SK-N-SH (cell line): ENCODE measurements at regions not wholly inside any gene's neighbourhood (a gene's known extent, or its start where the extent isn't known, plus 50 kb on each side); places are given as distances from the start of the nearest gene placed in this dataset.

Experiments used
- CTCF ChIA-PET: fragments of 300-600, 350-600 bp; formaldehyde crosslinking; extraction: SDS; loops from one replicate; lab custom pipeline; 2021; lab: Yijun Ruan, JAX
- POLR2A ChIA-PET: fragments of 350-600 bp; sonication (Branson Sonifier 250); formaldehyde crosslinking; extraction: SDS; loops from one replicate; lab custom pipeline; 2020; ENCODE audit warnings: antibody characterized with exemption, inconsistent platforms; lab: Yijun Ruan, JAX
- DNase-seq: peaks from one replicate; pipeline ENCODE4 v3.0.0; 2012
- H2AFZ ChIP-seq: fragments of 200-600 bp; sonication (generic); 2 replicates; pipeline ENCODE4 v1.8.1; 2016; ENCODE audit warnings: antibody characterized with exemption, mild to moderate bottlenecking, low read depth
- H3F3A ChIP-seq: fragments of 200-600 bp; sonication (generic); replicated peaks from 2 replicates; pipeline ENCODE3; 2016; ENCODE audit warnings: antibody characterized with exemption, mild to moderate bottlenecking; ENCODE audit not compliant: insufficient read depth
- H3K27ac ChIP-seq, 2 experiments: fragments of 200-500 bp in 1 of 2; fragments of 200-600 bp in 1 of 2; sonication (Bioruptor generic) in 1 of 2; sonication (generic), shearing (Covaris generic) in 1 of 2; 2 replicates each; pipeline versions ENCODE4 v1.5.1 to v1.6.1; 2014 to 2016; ENCODE audit warnings: low read depth in 2 of 2, inconsistent platforms in 1 of 2, low read length in 1 of 2, mild to moderate bottlenecking in 1 of 2, mixed read lengths in 1 of 2
- H3K27me3 ChIP-seq: fragments of 200-600 bp; sonication (generic), shearing (Covaris generic); 2 replicates; pipeline ENCODE4 v1.6.1; 2016; ENCODE audit warnings: mixed run types; ENCODE audit not compliant: insufficient read depth
- H3K36me3 ChIP-seq, 2 experiments: fragments of 200-500 bp in 1 of 2; fragments of 200-600 bp in 1 of 2; sonication (Bioruptor generic) in 1 of 2; sonication (generic) in 1 of 2; replicated peaks in 1 of 2; 2 replicates each; pipeline versions ENCODE3 to v1.5.1; 2014 to 2016; ENCODE audit warnings: low read length in 1 of 2, mild to moderate bottlenecking in 1 of 2; ENCODE audit not compliant: insufficient read depth in 2 of 2, control insufficient read depth in 1 of 2
- H3K4me1 ChIP-seq, 2 experiments: fragments of 200-500 bp in 1 of 2; fragments of 200-600 bp in 1 of 2; sonication (Bioruptor generic) in 1 of 2; sonication (generic), shearing (Covaris generic) in 1 of 2; 2 replicates each; pipeline versions ENCODE4 v1.5.1 to v1.6.1; 2014 to 2016; ENCODE audit warnings: low read depth in 1 of 2, low read length in 1 of 2, mixed run types in 1 of 2; ENCODE audit not compliant: insufficient read depth in 2 of 2, control insufficient read depth in 1 of 2
- H3K4me2 ChIP-seq: fragments of 200-600 bp; sonication (generic), shearing (Covaris generic); 2 replicates; pipeline ENCODE4 v1.6.1; 2017; ENCODE audit warnings: mixed run types
- H3K4me3 ChIP-seq, 2 experiments: fragments of 200-500 bp in 1 of 2; fragments of 200-600 bp in 1 of 2; sonication (Bioruptor generic) in 1 of 2; sonication (generic), shearing (Covaris generic) in 1 of 2; 2 replicates each; pipeline versions ENCODE4 v1.5.1 to v1.8.1; 2014 to 2016; ENCODE audit warnings: low read depth in 2 of 2, inconsistent platforms in 1 of 2, low read length in 1 of 2, mild to moderate bottlenecking in 1 of 2, mixed read lengths in 1 of 2, moderate library complexity in 1 of 2
- H3K79me2 ChIP-seq: fragments of 200-600 bp; sonication (generic); 2 replicates; pipeline ENCODE4 v1.8.1; 2017; ENCODE audit warnings: mild to moderate bottlenecking; ENCODE audit not compliant: insufficient read depth
- H3K9ac ChIP-seq: fragments of 200-600 bp; sonication (generic); 2 replicates; pipeline ENCODE4 v1.6.1; 2017; ENCODE audit warnings: mixed run types
- H3K9me2 ChIP-seq: fragments of 200-600 bp; sonication (generic); 2 replicates; pipeline ENCODE4 v1.6.1; 2017; ENCODE audit warnings: mixed run types
- H3K9me3 ChIP-seq: fragments of 200-600 bp; sonication (generic); 2 replicates; pipeline ENCODE4 v1.6.1; 2017; ENCODE audit warnings: mixed run types, mild to moderate bottlenecking, moderate library complexity
- H4K20me1 ChIP-seq: fragments of 200-600 bp; sonication (generic); 2 replicates; pipeline ENCODE4 v1.6.1; 2017; ENCODE audit warnings: mild to moderate bottlenecking, mixed run types; ENCODE audit not compliant: insufficient read depth
- ELF1 ChIP-seq: IDR thresholded peaks from 2 replicates; pipeline ENCODE4 v1.4.0; 2012
- FOXJ3 ChIP-seq: sonication (generic); formaldehyde crosslinking; IDR thresholded peaks from 2 replicates; pipeline ENCODE4 v1.5.1; 2020; ENCODE audit warnings: mild to moderate bottlenecking, missing genetic modification reagents
- MEF2A ChIP-seq: IDR thresholded peaks from 2 replicates; pipeline ENCODE4 v1.4.0; 2012; ENCODE audit warnings: low read depth, borderline replicate concordance
- MXI1 ChIP-seq: IDR thresholded peaks from 2 replicates; pipeline ENCODE4 v1.6.1; 2012; ENCODE audit warnings: mild to moderate bottlenecking, low read depth, low read length, improper control_type of control experiment
- RCOR1 ChIP-seq: fragments of 150-350 bp; IDR thresholded peaks from 2 replicates; pipeline ENCODE4 v1.6.1; 2017; ENCODE audit warnings: antibody characterized with exemption, low read length
- RFX5 ChIP-seq: IDR thresholded peaks from 2 replicates; pipeline ENCODE4 v1.6.1; 2012; ENCODE audit warnings: mild to moderate bottlenecking, improper control_type of control experiment, low read length
- RXRA ChIP-seq: IDR thresholded peaks from 2 replicates; pipeline ENCODE4 v1.4.0; 2012; ENCODE audit warnings: low read depth, mild to moderate bottlenecking, borderline replicate concordance
- SIN3A ChIP-seq: IDR thresholded peaks from 2 replicates; pipeline ENCODE4 v1.6.1; 2012; ENCODE audit warnings: low read depth, mild to moderate bottlenecking, low read length, moderate library complexity, borderline replicate concordance
- TEAD4 ChIP-seq: IDR thresholded peaks from 2 replicates; pipeline ENCODE4 v1.4.0; 2012; ENCODE audit warnings: mild to moderate bottlenecking, borderline replicate concordance; ENCODE audit not compliant: insufficient read depth
- WGBS: methylation state at CpG from one replicate; pipeline ENCODE4 v1.1.6; 2017; ENCODE audit warnings: low lambda C conversion rate; 5-methylcytosine and 5-hydroxymethylcytosine counted together
- TF ChIP-seq, protein P1 (sequence below): IDR thresholded peaks from 2 replicates; pipeline ENCODE4 v1.4.0; 2012; ENCODE audit warnings: low read depth, borderline replicate concordance
- TF ChIP-seq, protein P2 (sequence below): IDR thresholded peaks from 2 replicates; pipeline ENCODE4; 2012
- TF ChIP-seq, protein P3 (sequence below): fragments of 150-350 bp; IDR thresholded peaks from 2 replicates; pipeline ENCODE4 v1.6.1; 2017; ENCODE audit warnings: antibody characterized with exemption, low read length, low read depth, borderline replicate concordance
- TF ChIP-seq, protein P4 (sequence below): IDR thresholded peaks from 2 replicates; pipeline ENCODE4 v1.6.1; 2012; ENCODE audit warnings: mild to moderate bottlenecking, low read depth, low read length, moderate library complexity
- TF ChIP-seq, protein P5 (sequence below): fragments of 200-600 bp; sonication (generic); IDR thresholded peaks from 2 replicates; pipeline ENCODE4 v1.6.1; 2017; ENCODE audit warnings: antibody characterized with exemption, mild to moderate bottlenecking, moderate library complexity

DNA sequence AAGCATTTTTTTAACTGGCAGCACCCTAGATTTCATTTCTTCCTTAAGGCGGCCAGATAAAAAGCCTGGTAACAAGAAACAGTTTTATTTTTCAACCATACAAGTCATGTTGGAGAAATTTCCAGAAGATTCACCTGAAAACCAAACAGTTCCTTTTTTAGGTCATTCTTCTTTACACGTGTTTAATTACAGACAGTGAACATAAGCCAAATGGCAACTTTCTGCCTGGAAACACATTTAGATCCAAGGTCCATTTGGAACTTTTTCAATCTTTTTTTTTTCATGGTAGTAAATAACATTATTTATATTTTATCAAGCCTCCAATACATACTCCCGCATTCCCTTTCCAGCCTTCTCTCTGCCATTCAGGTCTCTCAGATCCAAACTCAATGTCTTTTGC is 886.1 kb upstream of the MIR17HG start:
- 84% methylated on average over 3 of the region's 3 CpGs for WGBS
- TF ChIP-seq MXI1, result no peak
- TF ChIP-seq FOXJ3 (CRISPR knock-in tag), result no peak
- no peak for TF ChIP-seq TEAD4
- TF ChIP-seq, protein P1, sequence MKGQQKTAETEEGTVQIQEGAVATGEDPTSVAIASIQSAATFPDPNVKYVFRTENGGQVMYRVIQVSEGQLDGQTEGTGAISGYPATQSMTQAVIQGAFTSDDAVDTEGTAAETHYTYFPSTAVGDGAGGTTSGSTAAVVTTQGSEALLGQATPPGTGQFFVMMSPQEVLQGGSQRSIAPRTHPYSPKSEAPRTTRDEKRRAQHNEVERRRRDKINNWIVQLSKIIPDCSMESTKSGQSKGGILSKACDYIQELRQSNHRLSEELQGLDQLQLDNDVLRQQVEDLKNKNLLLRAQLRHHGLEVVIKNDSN, result no peak
- no peak for TF ChIP-seq RCOR1
- TF ChIP-seq, protein P2, sequence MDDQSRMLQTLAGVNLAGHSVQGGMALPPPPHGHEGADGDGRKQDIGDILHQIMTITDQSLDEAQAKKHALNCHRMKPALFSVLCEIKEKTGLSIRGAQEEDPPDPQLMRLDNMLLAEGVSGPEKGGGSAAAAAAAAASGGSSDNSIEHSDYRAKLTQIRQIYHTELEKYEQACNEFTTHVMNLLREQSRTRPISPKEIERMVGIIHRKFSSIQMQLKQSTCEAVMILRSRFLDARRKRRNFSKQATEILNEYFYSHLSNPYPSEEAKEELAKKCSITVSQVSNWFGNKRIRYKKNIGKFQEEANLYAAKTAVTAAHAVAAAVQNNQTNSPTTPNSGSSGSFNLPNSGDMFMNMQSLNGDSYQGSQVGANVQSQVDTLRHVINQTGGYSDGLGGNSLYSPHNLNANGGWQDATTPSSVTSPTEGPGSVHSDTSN, result no peak
- TF ChIP-seq, protein P3, sequence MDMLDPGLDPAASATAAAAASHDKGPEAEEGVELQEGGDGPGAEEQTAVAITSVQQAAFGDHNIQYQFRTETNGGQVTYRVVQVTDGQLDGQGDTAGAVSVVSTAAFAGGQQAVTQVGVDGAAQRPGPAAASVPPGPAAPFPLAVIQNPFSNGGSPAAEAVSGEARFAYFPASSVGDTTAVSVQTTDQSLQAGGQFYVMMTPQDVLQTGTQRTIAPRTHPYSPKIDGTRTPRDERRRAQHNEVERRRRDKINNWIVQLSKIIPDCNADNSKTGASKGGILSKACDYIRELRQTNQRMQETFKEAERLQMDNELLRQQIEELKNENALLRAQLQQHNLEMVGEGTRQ, result no peak
- TF ChIP-seq MEF2A, result no peak
- TF ChIP-seq, protein P4, sequence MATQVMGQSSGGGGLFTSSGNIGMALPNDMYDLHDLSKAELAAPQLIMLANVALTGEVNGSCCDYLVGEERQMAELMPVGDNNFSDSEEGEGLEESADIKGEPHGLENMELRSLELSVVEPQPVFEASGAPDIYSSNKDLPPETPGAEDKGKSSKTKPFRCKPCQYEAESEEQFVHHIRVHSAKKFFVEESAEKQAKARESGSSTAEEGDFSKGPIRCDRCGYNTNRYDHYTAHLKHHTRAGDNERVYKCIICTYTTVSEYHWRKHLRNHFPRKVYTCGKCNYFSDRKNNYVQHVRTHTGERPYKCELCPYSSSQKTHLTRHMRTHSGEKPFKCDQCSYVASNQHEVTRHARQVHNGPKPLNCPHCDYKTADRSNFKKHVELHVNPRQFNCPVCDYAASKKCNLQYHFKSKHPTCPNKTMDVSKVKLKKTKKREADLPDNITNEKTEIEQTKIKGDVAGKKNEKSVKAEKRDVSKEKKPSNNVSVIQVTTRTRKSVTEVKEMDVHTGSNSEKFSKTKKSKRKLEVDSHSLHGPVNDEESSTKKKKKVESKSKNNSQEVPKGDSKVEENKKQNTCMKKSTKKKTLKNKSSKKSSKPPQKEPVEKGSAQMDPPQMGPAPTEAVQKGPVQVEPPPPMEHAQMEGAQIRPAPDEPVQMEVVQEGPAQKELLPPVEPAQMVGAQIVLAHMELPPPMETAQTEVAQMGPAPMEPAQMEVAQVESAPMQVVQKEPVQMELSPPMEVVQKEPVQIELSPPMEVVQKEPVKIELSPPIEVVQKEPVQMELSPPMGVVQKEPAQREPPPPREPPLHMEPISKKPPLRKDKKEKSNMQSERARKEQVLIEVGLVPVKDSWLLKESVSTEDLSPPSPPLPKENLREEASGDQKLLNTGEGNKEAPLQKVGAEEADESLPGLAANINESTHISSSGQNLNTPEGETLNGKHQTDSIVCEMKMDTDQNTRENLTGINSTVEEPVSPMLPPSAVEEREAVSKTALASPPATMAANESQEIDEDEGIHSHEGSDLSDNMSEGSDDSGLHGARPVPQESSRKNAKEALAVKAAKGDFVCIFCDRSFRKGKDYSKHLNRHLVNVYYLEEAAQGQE, result no peak
- TF ChIP-seq SIN3A, result no peak
- TF ChIP-seq ELF1, result no peak
- TF ChIP-seq RXRA, result no peak
- TF ChIP-seq, protein P5, sequence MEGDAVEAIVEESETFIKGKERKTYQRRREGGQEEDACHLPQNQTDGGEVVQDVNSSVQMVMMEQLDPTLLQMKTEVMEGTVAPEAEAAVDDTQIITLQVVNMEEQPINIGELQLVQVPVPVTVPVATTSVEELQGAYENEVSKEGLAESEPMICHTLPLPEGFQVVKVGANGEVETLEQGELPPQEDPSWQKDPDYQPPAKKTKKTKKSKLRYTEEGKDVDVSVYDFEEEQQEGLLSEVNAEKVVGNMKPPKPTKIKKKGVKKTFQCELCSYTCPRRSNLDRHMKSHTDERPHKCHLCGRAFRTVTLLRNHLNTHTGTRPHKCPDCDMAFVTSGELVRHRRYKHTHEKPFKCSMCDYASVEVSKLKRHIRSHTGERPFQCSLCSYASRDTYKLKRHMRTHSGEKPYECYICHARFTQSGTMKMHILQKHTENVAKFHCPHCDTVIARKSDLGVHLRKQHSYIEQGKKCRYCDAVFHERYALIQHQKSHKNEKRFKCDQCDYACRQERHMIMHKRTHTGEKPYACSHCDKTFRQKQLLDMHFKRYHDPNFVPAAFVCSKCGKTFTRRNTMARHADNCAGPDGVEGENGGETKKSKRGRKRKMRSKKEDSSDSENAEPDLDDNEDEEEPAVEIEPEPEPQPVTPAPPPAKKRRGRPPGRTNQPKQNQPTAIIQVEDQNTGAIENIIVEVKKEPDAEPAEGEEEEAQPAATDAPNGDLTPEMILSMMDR, result no peak
- no peak for TF ChIP-seq RFX5
- POLR2A ChIA-PET, result no interaction called here

More for the DNA sequence above, 886.1 kb upstream of the MIR17HG start:
- CTCF ChIA-PET, result no interaction called here
- Histone ChIP-seq H3K79me2 (no peaks in the 10 kb centered on the region), H3K4me2 (no peak overlapping the region), H3K9ac (no peak overlapping the region), H3K27me3 (no peaks in the 10 kb centered on the region), H3K4me3 (no peak overlapping the region), H3K27ac (no peak overlapping the region), H3K9me2 (no peaks in the 10 kb centered on the region), H2AFZ (no peak overlapping the region), H3K4me1 (no peaks in the 10 kb centered on the region), H4K20me1 (no peaks in the 10 kb centered on the region), H3K36me3 (no peaks in the 10 kb centered on the region), H3K9me3 (no peaks in the 10 kb centered on the region), H3F3A (no peaks in the 10 kb centered on the region)
- no peak for DNase-seq
